HCT116 (cell line): ENCODE measurements at regions not wholly inside any gene's neighbourhood (a gene's known extent, or its start where the extent isn't known, plus 50 kb on each side); places are given as distances from the start of the nearest gene placed in this dataset.

Experiments used
- CBX3 ChIP-seq: IDR thresholded peaks from 2 replicates; pipeline ENCODE4 v1.6.1; 2012; ENCODE audit warnings: low read depth
- CTCF ChIP-seq, 3 experiments: fragments of 200-600 bp in 1 of 3; sonication (generic) in 1 of 3; IDR thresholded peaks in 2 of 3; conservative IDR thresholded peaks in 1 of 3; 2 replicates each; pipeline ENCODE4 v1.5.1; 2012 to 2017; ENCODE audit warnings: low read depth in 2 of 3, low read length in 2 of 3, antibody characterized with exemption in 1 of 3, borderline replicate concordance in 1 of 3, control low read depth in 1 of 3, mild to moderate bottlenecking in 1 of 3, mixed read lengths in 1 of 3, mixed run types in 1 of 3, moderate library complexity in 1 of 3; ENCODE audit not compliant: insufficient read depth in 1 of 3
- MAX ChIP-seq: IDR thresholded peaks from 2 replicates; pipeline ENCODE4 v1.6.1; 2012
- POLR2A ChIP-seq: IDR thresholded peaks from 2 replicates; pipeline ENCODE4 v1.7.0; 2011; ENCODE audit warnings: borderline replicate concordance; ENCODE audit not compliant: insufficient read depth, insufficient read length; ENCODE audit errors: extremely low read depth
- POLR2AphosphoS5 ChIP-seq: IDR thresholded peaks from 2 replicates; pipeline ENCODE4 v1.6.1; 2011; ENCODE audit warnings: mild to moderate bottlenecking, low read depth, low read length, moderate library complexity
- REST ChIP-seq: IDR thresholded peaks from 2 replicates; pipeline ENCODE4 v1.6.1; 2012; ENCODE audit warnings: low read depth
- TCF7L2 ChIP-seq: IDR thresholded peaks from 2 replicates; pipeline ENCODE4 v1.7.0; 2011; ENCODE audit warnings: borderline replicate concordance, inconsistent platforms; ENCODE audit not compliant: insufficient read depth, insufficient read length; ENCODE audit errors: extremely low read depth
- ZFX ChIP-seq: fragments of 450-650 bp; IDR thresholded peaks from 2 replicates; pipeline ENCODE4 v1.6.1; 2017

DNA sequence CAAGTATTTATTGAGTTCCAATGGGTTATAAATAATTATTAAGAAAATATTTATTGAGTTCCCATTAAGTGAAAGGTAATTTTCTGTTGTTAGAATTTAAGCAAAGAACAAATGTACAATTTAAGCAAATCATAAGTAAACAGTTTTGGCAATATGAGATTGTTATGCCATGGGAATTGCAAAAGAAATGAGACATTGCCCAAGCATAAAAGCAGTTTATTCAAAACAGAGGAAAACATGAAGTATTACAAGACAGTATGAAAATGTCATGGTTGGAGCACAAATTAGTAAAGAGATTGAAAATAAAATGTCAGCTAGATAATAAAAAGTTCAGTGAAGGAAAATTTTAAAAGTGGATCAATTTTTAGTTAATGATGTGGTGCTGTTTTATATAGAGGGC lies 706.1 kb upstream of the EPHA5 start:
- TF ChIP-seq CTCF (IDR thresholded peaks at IDR 0.05 in 2 of 3, conservative IDR thresholded peaks at IDR 0.05 in 1 of 3; ENCODE audit: borderline replicate concordance in 1 of 3, insufficient read depth in 1 of 3, low read depth in 2 of 3, low read length in 2 of 3) (no peak), CBX3 (no peak), POLR2A (no peak), REST (no peak), TCF7L2 (no peak), ZFX (no peak), POLR2AphosphoS5 (no peak), MAX (no peak)
